H9 (cell line): ENCODE measurements at regions not wholly inside any gene's neighbourhood (a gene's known extent, or its start where the extent isn't known, plus 50 kb on each side); places are given as distances from the start of the nearest gene placed in this dataset.

ENCODE experiments used
- DNase-seq: peaks from one replicate; pipeline ENCODE4 v3.0.0-alpha.2; 2017
- H2AFZ ChIP-seq: one replicate; pipeline ENCODE4 v1.6.1; 2013; ENCODE audit warnings: mild to moderate bottlenecking, low read length, control low read depth, moderate library complexity
- H2AK5ac ChIP-seq: 2 replicates; pipeline ENCODE4 v1.6.1; 2013; ENCODE audit warnings: low read length, control low read depth, mixed read lengths; ENCODE audit not compliant: insufficient read length
- H2BK120ac ChIP-seq: one replicate; pipeline ENCODE4 v1.6.1; 2013; ENCODE audit warnings: low read depth, mild to moderate bottlenecking, low read length, control low read depth, inconsistent platforms; ENCODE audit not compliant: poor library complexity, severe bottlenecking
- H2BK12ac ChIP-seq: 2 replicates; pipeline ENCODE4 v1.6.1; 2013; ENCODE audit warnings: low read length, control low read depth, mixed read lengths, low read depth; ENCODE audit not compliant: insufficient read length
- H2BK15ac ChIP-seq: 2 replicates; pipeline ENCODE4 v1.6.1; 2013; ENCODE audit warnings: low read depth, low read length, control low read depth
- H2BK20ac ChIP-seq: one replicate; pipeline ENCODE4 v1.6.1; 2013; ENCODE audit warnings: low read depth, mild to moderate bottlenecking, low read length, control low read depth, inconsistent platforms; ENCODE audit not compliant: poor library complexity, severe bottlenecking
- H2BK5ac ChIP-seq: 2 replicates; pipeline ENCODE4 v1.6.1; 2013; ENCODE audit warnings: low read length, control low read depth, mixed read lengths; ENCODE audit not compliant: insufficient read length
- H3K14ac ChIP-seq: 2 replicates; pipeline ENCODE4 v1.6.1; 2013; ENCODE audit warnings: low read length, control low read depth; ENCODE audit not compliant: insufficient read depth
- H3K18ac ChIP-seq: 2 replicates; pipeline ENCODE4 v1.6.1; 2013; ENCODE audit warnings: low read depth, mild to moderate bottlenecking, mixed read lengths, low read length, control low read depth; ENCODE audit not compliant: insufficient read length
- H3K23ac ChIP-seq: 2 replicates; pipeline ENCODE4 v1.6.1; 2013; ENCODE audit warnings: low read length, control low read depth, mixed read lengths, low read depth; ENCODE audit not compliant: insufficient read length
- H3K23me2 ChIP-seq: 2 replicates; pipeline ENCODE4 v1.6.1; 2013; ENCODE audit warnings: low read depth, mild to moderate bottlenecking, mixed read lengths, low read length, control low read depth; ENCODE audit not compliant: insufficient read length, poor library complexity, severe bottlenecking
- H3K27ac ChIP-seq: 2 replicates; pipeline ENCODE4 v1.5.1; 2013; ENCODE audit warnings: low read length, control low read depth, mixed read lengths, low read depth; ENCODE audit not compliant: insufficient read length
- H3K27me3 ChIP-seq: 2 replicates; pipeline ENCODE4 v1.6.1; 2013; ENCODE audit warnings: low read length, control low read depth, inconsistent platforms; ENCODE audit not compliant: insufficient read depth
- H3K4ac ChIP-seq: 2 replicates; pipeline ENCODE4 v1.6.1; 2013; ENCODE audit warnings: low read depth, mild to moderate bottlenecking, control low read depth, inconsistent platforms, low read length, moderate library complexity
- H3K4me1 ChIP-seq: 2 replicates; pipeline ENCODE4 v1.6.1; 2013; ENCODE audit warnings: low read length, control low read depth, inconsistent platforms; ENCODE audit not compliant: insufficient read depth
- H3K4me2 ChIP-seq: 2 replicates; pipeline ENCODE4 v1.6.1; 2013; ENCODE audit warnings: low read length, control low read depth, mixed read lengths; ENCODE audit not compliant: insufficient read length, insufficient read depth
- H3K56ac ChIP-seq: 2 replicates; pipeline ENCODE4 v1.6.1; 2013; ENCODE audit warnings: low read depth, mild to moderate bottlenecking, mixed read lengths, low read length, control low read depth; ENCODE audit not compliant: insufficient read length
- H3K79me1 ChIP-seq: 2 replicates; pipeline ENCODE4 v1.6.1; 2013; ENCODE audit warnings: low read depth, mild to moderate bottlenecking, moderate library complexity, low read length, control low read depth, inconsistent platforms; ENCODE audit not compliant: insufficient read depth, poor library complexity, severe bottlenecking
- H3K79me2 ChIP-seq: 2 replicates; pipeline ENCODE4 v1.6.1; 2013; ENCODE audit warnings: low read length, control low read depth, inconsistent platforms; ENCODE audit not compliant: insufficient read depth
- H3K9ac ChIP-seq: 2 replicates; pipeline ENCODE4 v1.6.1; 2013; ENCODE audit warnings: low read length, control low read depth, mixed read lengths; ENCODE audit not compliant: insufficient read length; ENCODE audit errors: extremely low read depth
- H3K9me3 ChIP-seq: one replicate; pipeline ENCODE4 v1.6.1; 2013; ENCODE audit warnings: low read depth, low read length, inconsistent platforms; ENCODE audit not compliant: control insufficient read depth
- H3T11ph ChIP-seq: one replicate; pipeline ENCODE4 v1.6.1; 2013; ENCODE audit warnings: mild to moderate bottlenecking, low read length, control low read depth, inconsistent platforms
- H4K20me1 ChIP-seq: one replicate; pipeline ENCODE4 v1.6.1; 2013; ENCODE audit not compliant: control insufficient read depth, insufficient read length, insufficient read depth
- H4K5ac ChIP-seq: 2 replicates; pipeline ENCODE4 v1.6.1; 2013; ENCODE audit warnings: low read depth, mild to moderate bottlenecking, mixed read lengths, low read length, control low read depth; ENCODE audit not compliant: insufficient read length
- H4K8ac ChIP-seq: replicated peaks from 2 replicates; pipeline ENCODE4 v1.6.1; 2013; ENCODE audit warnings: low read length, control low read depth, mixed read lengths, low read depth; ENCODE audit not compliant: insufficient read length
- H4K91ac ChIP-seq: 2 replicates; pipeline ENCODE4 v1.6.1; 2013; ENCODE audit warnings: low read depth, mild to moderate bottlenecking, moderate library complexity, mixed read lengths, low read length, control low read depth; ENCODE audit not compliant: insufficient read length
- H3K27ac Mint-ChIP-seq, 3 experiments: 2 replicates in 2 of 3; 3 replicates in 1 of 3; pipeline ENCODE4 v1.8.0; 2020 to 2021; ENCODE audit warnings: mixed read lengths in 3 of 3, mild to moderate bottlenecking in 1 of 3, moderate library complexity in 1 of 3
- H3K27me3 Mint-ChIP-seq: 2 replicates; pipeline ENCODE4 v1.8.0; 2021; ENCODE audit warnings: low read depth, mild to moderate bottlenecking, moderate library complexity, mixed read lengths
- H3K36me3 Mint-ChIP-seq, 3 experiments: 2 replicates in 2 of 3; 3 replicates in 1 of 3; pipeline ENCODE4 v1.8.0; 2020 to 2021; ENCODE audit warnings: low read depth in 3 of 3, mixed read lengths in 3 of 3; ENCODE audit not compliant: insufficient read depth in 1 of 3
- H3K4me1 Mint-ChIP-seq, 2 experiments: 2 replicates each; pipeline ENCODE4 v1.8.0; 2020; ENCODE audit warnings: mixed read lengths in 2 of 2
- H3K4me3 Mint-ChIP-seq, 2 experiments: 2 replicates in 1 of 2; 3 replicates in 1 of 2; pipeline ENCODE4 v1.8.0; 2020 to 2021; ENCODE audit warnings: mild to moderate bottlenecking in 2 of 2, mixed read lengths in 2 of 2, moderate library complexity in 1 of 2
- H3K9me3 Mint-ChIP-seq, 2 experiments: 2 replicates in 1 of 2; 3 replicates in 1 of 2; pipeline ENCODE4 v1.8.0; 2020; ENCODE audit warnings: mild to moderate bottlenecking in 2 of 2, mixed read lengths in 2 of 2, moderate library complexity in 1 of 2
- CTCF ChIP-seq: fragments of 200-600 bp; sonication (generic); conservative IDR thresholded peaks from 3 replicates; pipeline ENCODE4 v1.8.0; 2021; ENCODE audit warnings: antibody characterized with exemption, mild to moderate bottlenecking
- WGBS: extraction: QIAGEN DNeasy Blood & Tissue Kit; methylation state at CpG from one replicate; pipeline ENCODE4 v1.1.7; 2013; ENCODE audit warnings: missing lambda C conversion rate, low lambda C conversion rate, mixed read lengths; ENCODE audit not compliant: insufficient read length; ENCODE audit errors: extremely low coverage; 5-methylcytosine and 5-hydroxymethylcytosine counted together

DNA sequence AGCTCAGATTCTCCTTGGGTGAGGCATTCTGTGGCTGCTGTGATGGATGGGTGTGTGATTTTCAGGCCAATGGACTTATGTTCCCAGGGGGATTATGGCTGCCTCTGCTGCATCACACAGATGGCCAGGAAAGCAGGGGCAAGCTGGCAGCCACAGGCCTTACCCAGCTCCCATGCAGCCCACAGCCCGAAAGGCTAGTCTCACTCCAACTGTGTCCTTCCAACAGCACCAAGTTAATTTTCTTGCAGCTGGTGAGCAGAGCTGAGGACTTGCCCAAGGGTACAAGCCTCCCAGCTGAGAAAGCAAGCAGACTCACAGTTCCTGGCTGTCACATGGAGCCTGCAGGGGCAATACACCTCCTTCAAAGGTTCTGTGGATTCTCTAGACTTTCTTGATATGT, 155.2 kb upstream of the KHDRBS2 start:
- H3K4me3 Mint-ChIP-seq: no peak overlapping the region
- Histone ChIP-seq H3K27ac (no peak overlapping the region), H3T11ph (no peak overlapping the region), H3K4me2 (no peak overlapping the region), H3K27me3 (no peaks in the 10 kb centered on the region), H3K56ac (no peak overlapping the region), H4K5ac (no peak overlapping the region), H2AFZ (no peak overlapping the region), H3K4me1 (no peaks in the 10 kb centered on the region), H2BK5ac (no peak overlapping the region), H2AK5ac (no peak overlapping the region), H3K14ac (no peak overlapping the region), H2BK15ac (no peak overlapping the region), H3K18ac (no peak overlapping the region), H3K4ac (no peak overlapping the region), H3K79me2 (no peaks in the 10 kb centered on the region), H3K23ac (no peak overlapping the region), H2BK20ac (no peak overlapping the region), H3K23me2 (no peaks in the 10 kb centered on the region), H3K9ac (no peak overlapping the region), H3K9me3 (no peaks in the 10 kb centered on the region), H3K79me1 (no peaks in the 10 kb centered on the region), H2BK12ac (no peak overlapping the region), H4K20me1 (no peaks in the 10 kb centered on the region), H2BK120ac (no peak overlapping the region), H4K91ac (no peak overlapping the region), H4K8ac (no peak overlapping the region)
- no peak for TF ChIP-seq CTCF
- peaks cover 18 to 21% of the 10 kb centered on the region in 2 experiments for H3K9me3 Mint-ChIP-seq
- no peak for DNase-seq
- H3K4me1 Mint-ChIP-seq: no peaks in the 10 kb centered on the region
- H3K27me3 Mint-ChIP-seq: no peaks in the 10 kb centered on the region
- H3K36me3 Mint-ChIP-seq: peaks cover 6 to 20% (median 6%) of the 10 kb centered on the region in 3 experiments; a peak in 6 of 7 replicates
- no peak overlapping the region for H3K27ac Mint-ChIP-seq
- no CpG with 5 or more reads among the region's 1 CpG for WGBS
